Loucy (cell line): ENCODE measurements at regions not wholly inside any gene's neighbourhood (a gene's known extent, or its start where the extent isn't known, plus 50 kb on each side); places are given as distances from the start of the nearest gene placed in this dataset.

ENCODE experiments used
- H2AFZ ChIP-seq: fragments of 200-600 bp; sonication (generic); 2 replicates; pipeline ENCODE4 v1.6.0; 2016; ENCODE audit warnings: antibody characterized with exemption, mild to moderate bottlenecking, low read length, moderate library complexity
- H3F3A ChIP-seq: fragments of 200-600 bp; 2 replicates; pipeline ENCODE4 v1.6.0; 2016; ENCODE audit warnings: antibody characterized with exemption, low read depth, mild to moderate bottlenecking
- H3K27me3 ChIP-seq: fragments of 200-600 bp; sonication (generic); 2 replicates; pipeline ENCODE4 v1.6.1; 2014; ENCODE audit warnings: low read length, mild to moderate bottlenecking; ENCODE audit not compliant: insufficient read depth, poor library complexity, severe bottlenecking
- H3K36me3 ChIP-seq: fragments of 200-600 bp; sonication (generic); 2 replicates; pipeline ENCODE4 v1.6.1; 2016; ENCODE audit warnings: low read length; ENCODE audit not compliant: insufficient read depth
- H3K4me1 ChIP-seq: fragments of 200-600 bp; sonication (generic); 2 replicates; pipeline ENCODE4 v1.5.1; 2014; ENCODE audit warnings: low read length, mild to moderate bottlenecking; ENCODE audit not compliant: insufficient read depth, poor library complexity, severe bottlenecking
- H3K4me2 ChIP-seq: fragments of 200-600 bp; sonication (generic); 2 replicates; pipeline ENCODE4 v1.6.0; 2014; ENCODE audit warnings: antibody characterized with exemption, low read length, low read depth, mild to moderate bottlenecking; ENCODE audit not compliant: poor library complexity, severe bottlenecking
- H3K4me3 ChIP-seq: fragments of 200-600 bp; sonication (generic); 2 replicates; pipeline ENCODE4 v1.5.1; 2014; ENCODE audit warnings: low read length, mild to moderate bottlenecking, mixed read lengths; ENCODE audit not compliant: poor library complexity, severe bottlenecking
- H3K79me2 ChIP-seq: fragments of 200-600 bp; sonication (generic); 2 replicates; pipeline ENCODE4 v1.6.1; 2014; ENCODE audit warnings: low read length; ENCODE audit not compliant: insufficient read depth
- H3K9ac ChIP-seq: fragments of 200-600 bp; sonication (generic); 2 replicates; pipeline ENCODE4 v1.6.0; 2014; ENCODE audit warnings: mild to moderate bottlenecking, low read depth, low read length, moderate library complexity; ENCODE audit not compliant: poor library complexity, severe bottlenecking
- H3K9me2 ChIP-seq: fragments of 200-600 bp; sonication (generic); replicated peaks from 2 replicates; pipeline ENCODE4 v1.6.1; 2016; ENCODE audit warnings: low read depth, low read length, mixed read lengths
- H3K9me3 ChIP-seq: fragments of 200-600 bp; sonication (generic); 2 replicates; pipeline ENCODE4 v1.6.1; 2014; ENCODE audit warnings: mild to moderate bottlenecking, antibody characterized with exemption, low read length, low read depth; ENCODE audit not compliant: insufficient read depth
- H4K20me1 ChIP-seq: fragments of 200-600 bp; sonication (generic); 2 replicates; pipeline ENCODE4 v1.6.0; 2014; ENCODE audit warnings: antibody characterized with exemption, low read length, mild to moderate bottlenecking; ENCODE audit not compliant: insufficient read depth, poor library complexity, severe bottlenecking
- CTCF ChIP-seq: fragments of 200-600 bp; sonication (generic); conservative IDR thresholded peaks from 2 replicates; pipeline ENCODE4 v1.5.1; 2014; ENCODE audit warnings: mild to moderate bottlenecking, antibody characterized with exemption, low read length
- EZH2phosphoT487 ChIP-seq: fragments of 200-600 bp; IDR thresholded peaks from 2 replicates; pipeline ENCODE4 v1.6.1; 2018; ENCODE audit warnings: antibody characterized with exemption, mild to moderate bottlenecking, moderate library complexity, borderline replicate concordance

GRCh38 chr7:25841575-25841974, 310.4 kb upstream of the NFE2L3 start:
- Histone ChIP-seq H3K79me2 (no peaks in the 10 kb centered on the region), H3K27me3 (no peaks in the 10 kb centered on the region), H4K20me1 (no peaks in the 10 kb centered on the region), H3F3A (no peaks in the 10 kb centered on the region), H2AFZ (no peak overlapping the region), H3K36me3 (no peaks in the 10 kb centered on the region), H3K9me2 (no peaks in the 10 kb centered on the region), H3K4me1 (peaks cover 9% of the 10 kb centered on the region), H3K9me3 (no peaks in the 10 kb centered on the region), H3K4me3 (no peak overlapping the region), H3K9ac (no peak overlapping the region), H3K4me2 (no peak overlapping the region)
- no peak for TF ChIP-seq EZH2phosphoT487
- TF ChIP-seq CTCF = no peak

GRCh38 chr7:25842201-25842733, 309.7 kb upstream of the NFE2L3 start:
- Histone ChIP-seq H2AFZ (no peak overlapping the region), H4K20me1 (no peaks in the 10 kb centered on the region), H3F3A (no peaks in the 10 kb centered on the region), H3K4me2 (no peak overlapping the region), H3K4me3 (no peak overlapping the region), H3K27me3 (no peaks in the 10 kb centered on the region), H3K4me1 (peaks cover 9% of the 10 kb centered on the region), H3K79me2 (no peaks in the 10 kb centered on the region), H3K9ac (no peak overlapping the region), H3K9me2 (no peaks in the 10 kb centered on the region), H3K9me3 (no peaks in the 10 kb centered on the region), H3K36me3 (no peaks in the 10 kb centered on the region)
- TF ChIP-seq EZH2phosphoT487 = no peak
- TF ChIP-seq CTCF = no peak

GRCh38 chr7:25843467-25843866, 308.5 kb upstream of the NFE2L3 start:
- Histone ChIP-seq H3K36me3 (no peaks in the 10 kb centered on the region), H3K4me2 (no peak overlapping the region), H3K4me1 (peaks cover 9% of the 10 kb centered on the region), H4K20me1 (no peaks in the 10 kb centered on the region), H3K9me3 (no peaks in the 10 kb centered on the region), H2AFZ (no peak overlapping the region), H3F3A (no peaks in the 10 kb centered on the region), H3K27me3 (no peaks in the 10 kb centered on the region), H3K9ac (no peak overlapping the region), H3K9me2 (no peaks in the 10 kb centered on the region), H3K4me3 (no peak overlapping the region), H3K79me2 (no peaks in the 10 kb centered on the region)
- TF ChIP-seq EZH2phosphoT487 = no peak
- TF ChIP-seq CTCF = peak; percentile 54
